Left ventricle myocardium inferior (tissue), 1 donor: ENCODE measurements at regions not wholly inside any gene's neighbourhood (a gene's known extent, or its start where the extent isn't known, plus 50 kb on each side); places are given as distances from the start of the nearest gene placed in this dataset.

Experiments
- DNase-seq: peaks from one replicate; pipeline ENCODE4 v3.0.0-alpha.2; 2020
- H3K27ac ChIP-seq: fragments of 200-600 bp; replicated peaks from 2 replicates; pipeline ENCODE4 v1.8.0; 2021
- H3K27me3 ChIP-seq: fragments of 200-600 bp; 2 replicates; pipeline ENCODE4 v1.8.0; 2021; ENCODE audit warnings: low read depth
- H3K36me3 ChIP-seq: fragments of 200-600 bp; 2 replicates; pipeline ENCODE4 v1.8.0; 2021
- H3K4me1 ChIP-seq: fragments of 200-600 bp; 2 replicates; pipeline ENCODE4 v1.8.0; 2021
- H3K4me3 ChIP-seq: fragments of 200-600 bp; 2 replicates; pipeline ENCODE4 v1.8.0; 2021; ENCODE audit warnings: mild to moderate bottlenecking, moderate library complexity
- H3K9me3 ChIP-seq: fragments of 200-600 bp; replicated peaks from 2 replicates; pipeline ENCODE4 v1.8.0; 2021
- CTCF ChIP-seq: fragments of 200-600 bp; IDR thresholded peaks from 2 replicates; pipeline ENCODE4 v1.8.0; 2021; ENCODE audit warnings: antibody characterized with exemption, mild to moderate bottlenecking, borderline replicate concordance
- intact Hi-C: fragments of 100-400 bp; cut with micrococcal nuclease; formaldehyde crosslinking; loops from one replicate; pipeline ENCODE4 v1.11.0; 2022
- donor health status: DM: no; HTN: yes; CAD: no; lungs with severe emphysema.

DNA sequence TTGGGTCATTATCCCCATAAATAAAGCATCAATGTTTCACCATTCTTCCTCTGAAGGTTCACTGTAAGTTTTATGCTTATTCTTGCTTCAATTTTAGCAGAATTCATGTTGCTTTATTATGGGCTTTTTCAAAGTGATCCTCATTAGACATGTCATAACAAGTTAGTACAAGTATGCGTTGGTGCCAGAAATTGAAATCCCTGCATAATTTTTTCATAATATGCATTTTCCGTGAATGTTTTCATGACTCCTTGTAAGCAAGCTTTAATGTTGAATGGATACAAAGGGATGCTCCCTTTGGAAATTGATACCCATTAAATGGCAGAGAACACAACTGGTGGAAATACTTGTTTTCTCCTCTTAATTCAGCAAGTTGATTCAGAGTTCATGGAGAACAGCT is 179.7 kb downstream of the ST6GAL2 start:
- no peaks in the 10 kb centered on the region for H3K27me3 ChIP-seq
- intact Hi-C loops = no loop called here

DNA sequence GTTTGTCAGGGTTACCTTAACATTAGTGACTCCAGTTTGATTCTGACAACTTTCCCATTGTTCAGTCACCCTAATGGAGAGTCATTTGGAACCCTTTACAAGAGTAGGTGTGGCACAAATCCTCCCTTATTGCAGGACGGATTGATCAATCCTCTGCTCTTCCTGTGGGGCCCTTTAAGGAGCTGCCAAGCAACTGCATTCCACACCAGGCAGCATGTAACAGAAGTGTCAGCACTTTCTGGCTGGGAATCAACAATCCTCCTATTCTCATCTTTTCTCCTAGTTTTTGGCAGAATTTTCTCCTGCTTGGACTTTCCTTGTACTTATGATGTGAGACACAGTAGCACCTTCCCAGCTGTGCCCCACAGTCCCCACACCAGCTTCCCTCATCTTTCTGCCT is 177.8 kb downstream of the ST6GAL2 start:
- peaks cover 23% of the 10 kb centered on the region for H3K9me3 ChIP-seq
- intact Hi-C loops = no loop called here
- DNase-seq = no peak
- H3K27me3 ChIP-seq = no peaks in the 10 kb centered on the region
- no peaks in the 10 kb centered on the region for H3K4me1 ChIP-seq
- no peaks in the 10 kb centered on the region for H3K36me3 ChIP-seq
- no peak for TF ChIP-seq CTCF
- no peak overlapping the region for H3K4me3 ChIP-seq
- no peak overlapping the region for H3K27ac ChIP-seq

More for the DNA sequence above, 179.7 kb downstream of the ST6GAL2 start:
- no peak overlapping the region for H3K27ac ChIP-seq
- H3K4me1 ChIP-seq = no peaks in the 10 kb centered on the region
- DNase-seq = no peak
- H3K9me3 ChIP-seq = peaks cover 4% of the 10 kb centered on the region
- H3K4me3 ChIP-seq = no peak overlapping the region
- no peaks in the 10 kb centered on the region for H3K36me3 ChIP-seq
- TF ChIP-seq CTCF = no peak

DNA sequence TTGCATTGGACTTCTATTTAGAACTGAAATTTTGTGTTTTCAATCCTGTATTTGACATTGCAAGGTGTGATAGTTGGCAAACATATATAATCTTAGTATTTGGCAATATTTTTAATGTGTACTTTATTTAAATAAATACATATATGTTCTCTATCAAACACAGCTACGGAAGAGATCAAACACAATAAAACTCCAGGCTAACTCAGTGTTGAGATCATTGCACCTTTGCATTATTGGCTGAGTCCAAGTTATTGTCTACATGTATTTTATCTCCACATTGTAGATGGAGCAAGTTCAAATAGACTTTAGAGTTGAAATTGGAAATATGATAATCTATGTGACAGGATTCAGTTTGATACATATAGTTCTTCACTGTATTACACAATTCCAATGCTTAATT is 176.7 kb downstream of the ST6GAL2 start:
- no peak for TF ChIP-seq CTCF
- Histone ChIP-seq H3K27ac (no peak overlapping the region), H3K4me1 (no peaks in the 10 kb centered on the region), H3K4me3 (no peak overlapping the region), H3K9me3 (peaks cover 23% of the 10 kb centered on the region), H3K27me3 (no peaks in the 10 kb centered on the region), H3K36me3 (no peaks in the 10 kb centered on the region)
- intact Hi-C loops = no loop called here
- no peak for DNase-seq

GRCh38 chr2:106719222-106719621 is 166.7 kb downstream of the ST6GAL2 start:
- no peak for DNase-seq
- Histone ChIP-seq H3K4me1 (no peaks in the 10 kb centered on the region), H3K27ac (no peak overlapping the region), H3K4me3 (no peak overlapping the region), H3K27me3 (no peaks in the 10 kb centered on the region), H3K36me3 (no peaks in the 10 kb centered on the region), H3K9me3 (peaks cover 37% of the 10 kb centered on the region)
- intact Hi-C loops = no loop called here
- TF ChIP-seq CTCF = no peak

- no peak overlapping the region for H3K4me3 ChIP-seq
- TF ChIP-seq CTCF = no peak
- H3K36me3 ChIP-seq = no peaks in the 10 kb centered on the region
- H3K27me3 ChIP-seq = no peaks in the 10 kb centered on the region
- no peak for DNase-seq
- intact Hi-C loops = no loop called here
- no peaks in the 10 kb centered on the region for H3K4me1 ChIP-seq
- peaks cover 37% of the 10 kb centered on the region for H3K9me3 ChIP-seq
- no peak overlapping the region for H3K27ac ChIP-seq
Measured at GRCh38 chr2:106720026-106720425, 165.9 kb downstream of the ST6GAL2 start.

GRCh38 chr2:106724301-106724794 is 161.6 kb downstream of the ST6GAL2 start:
- intact Hi-C loops = no loop called here
- no peaks in the 10 kb centered on the region for H3K4me1 ChIP-seq
- no peaks in the 10 kb centered on the region for H3K36me3 ChIP-seq
- no peak overlapping the region for H3K4me3 ChIP-seq
- TF ChIP-seq CTCF = no peak
- no peaks in the 10 kb centered on the region for H3K27me3 ChIP-seq
- H3K27ac ChIP-seq = no peak overlapping the region
- no peaks in the 10 kb centered on the region for H3K9me3 ChIP-seq
- DNase-seq = no peak
